ENCODE measurements at regions not wholly inside any gene's neighbourhood (a gene's known extent, or its start where the extent isn't known, plus 50 kb on each side); places are given as distances from the start of the nearest gene placed in this dataset.

GRCh38 chr2:198706476-198707082 is 751.2 kb downstream of the SATB2 start:
- no peak for TF ChIP-seq CTCF (IDR thresholded peaks at IDR 0.05; ENCODE audit: extremely low read depth in 1 of 2, insufficient read depth in 1 of 2, low read depth in 1 of 2, low read length in 2 of 2)
- TF ChIP-seq EZH2 (IDR thresholded peaks at IDR 0.05; ENCODE audit: borderline replicate concordance, low read depth, low read length, severe bottlenecking): no peak
- TF ChIP-seq POLR2A (IDR thresholded peaks at IDR 0.05; ENCODE audit: low read depth, low read length): no peak
- TF ChIP-seq JUN (IDR thresholded peaks at IDR 0.05; ENCODE audit: borderline replicate concordance, insufficient read depth, insufficient read length, low read depth): no peak
- TF ChIP-seq, protein P1, sequence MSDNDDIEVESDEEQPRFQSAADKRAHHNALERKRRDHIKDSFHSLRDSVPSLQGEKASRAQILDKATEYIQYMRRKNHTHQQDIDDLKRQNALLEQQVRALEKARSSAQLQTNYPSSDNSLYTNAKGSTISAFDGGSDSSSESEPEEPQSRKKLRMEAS (IDR thresholded peaks at IDR 0.05; ENCODE audit: insufficient read depth, insufficient read length): no peak
- no peak for TF ChIP-seq GATA2 (IDR thresholded peaks at IDR 0.05; ENCODE audit: insufficient read depth, insufficient read length, low read depth, low read length)
- no peak for TF ChIP-seq POLR2AphosphoS5 (IDR thresholded peaks at IDR 0.05; ENCODE audit: insufficient read depth, low read depth, low read length)
